ENCODE measurements at regions not wholly inside any gene's neighbourhood (a gene's known extent, or its start where the extent isn't known, plus 50 kb on each side); places are given as distances from the start of the nearest gene placed in this dataset.

DNA sequence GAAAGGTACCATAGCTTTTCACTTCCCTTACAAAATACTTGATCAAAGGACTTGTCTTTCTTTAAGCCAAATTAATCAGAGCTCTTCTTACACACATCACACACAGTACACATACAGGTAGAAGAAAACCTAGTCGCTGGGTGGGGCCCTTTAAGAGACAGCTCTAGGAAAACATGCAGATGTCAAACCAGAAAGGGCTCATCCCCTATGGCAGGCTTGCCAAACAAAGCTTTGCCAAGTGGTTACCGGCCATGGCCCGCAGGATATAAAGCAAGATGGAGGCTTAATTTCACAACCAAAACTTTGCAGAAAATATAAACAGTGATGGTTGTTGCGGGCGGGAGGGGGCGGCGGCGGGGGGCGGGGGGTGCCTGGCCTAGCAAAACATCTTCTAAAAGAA, 2156.0 kb upstream of the PIK3C3 start:
- DNase-seq (ENCODE audit: low read depth), result peak; percentile 30

- no peak for DNase-seq (ENCODE audit: low read depth)
Measured at GRCh38 chr18:39796393-39796792, 2158.6 kb upstream of the PIK3C3 start.

DNA sequence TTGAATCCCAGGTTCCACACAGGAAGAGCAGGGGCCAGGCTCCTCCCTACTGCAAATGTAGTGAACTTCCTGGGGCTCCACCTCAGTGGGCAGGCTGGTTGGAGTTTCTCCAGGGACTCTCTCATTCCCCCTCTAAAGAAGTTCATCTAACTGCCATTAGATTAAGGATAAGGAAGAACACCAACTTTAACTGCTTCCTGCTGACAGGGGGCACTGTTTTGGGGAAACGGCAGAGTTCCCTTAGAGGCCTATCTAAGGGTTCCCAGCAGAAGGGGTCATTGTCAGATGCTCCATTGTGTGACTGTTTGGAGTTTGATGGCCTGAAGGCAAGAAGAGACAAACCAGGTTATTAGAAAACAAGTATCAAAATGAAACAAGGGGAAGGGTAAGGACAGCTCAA, 2159.7 kb upstream of the PIK3C3 start:
- no peak for DNase-seq (ENCODE audit: low read depth)

GRCh38 chr18:39793609-39794008, 2161.4 kb upstream of the PIK3C3 start:
- no peak for DNase-seq (ENCODE audit: low read depth)

GRCh38 chr18:39788383-39788782, 2166.7 kb upstream of the PIK3C3 start:
- no peak for DNase-seq (ENCODE audit: low read depth)

- DNase-seq (ENCODE audit: low read depth), result no peak
Measured at GRCh38 chr18:39786477-39786876, 2168.6 kb upstream of the PIK3C3 start.

DNA sequence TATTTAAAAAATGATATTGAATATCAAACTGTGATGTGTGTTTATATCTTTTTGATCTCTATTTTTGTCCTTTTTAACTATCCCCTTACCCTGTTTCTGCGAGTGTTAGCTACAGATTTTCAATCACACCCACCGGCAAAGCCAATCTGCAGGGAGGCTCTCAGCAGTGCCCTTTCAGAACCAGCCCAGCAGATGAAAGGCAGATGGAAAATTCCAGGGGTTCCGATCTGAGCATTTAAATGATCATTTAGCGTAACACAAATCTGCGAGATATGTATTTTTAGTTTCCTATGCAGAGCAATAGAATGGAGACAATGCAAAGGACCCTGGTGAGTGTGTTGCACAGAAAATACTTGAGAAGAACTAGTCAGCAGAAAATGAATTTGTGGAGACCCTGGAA, 2170.5 kb upstream of the PIK3C3 start:
- no peak for DNase-seq (ENCODE audit: low read depth)

GRCh38 chr18:39781565-39781964, 2173.5 kb upstream of the PIK3C3 start:
- DNase-seq (ENCODE audit: low read depth), result no peak

- DNase-seq (ENCODE audit: low read depth), result no peak
Measured at GRCh38 chr18:39780774-39781173, 2174.3 kb upstream of the PIK3C3 start.

DNA sequence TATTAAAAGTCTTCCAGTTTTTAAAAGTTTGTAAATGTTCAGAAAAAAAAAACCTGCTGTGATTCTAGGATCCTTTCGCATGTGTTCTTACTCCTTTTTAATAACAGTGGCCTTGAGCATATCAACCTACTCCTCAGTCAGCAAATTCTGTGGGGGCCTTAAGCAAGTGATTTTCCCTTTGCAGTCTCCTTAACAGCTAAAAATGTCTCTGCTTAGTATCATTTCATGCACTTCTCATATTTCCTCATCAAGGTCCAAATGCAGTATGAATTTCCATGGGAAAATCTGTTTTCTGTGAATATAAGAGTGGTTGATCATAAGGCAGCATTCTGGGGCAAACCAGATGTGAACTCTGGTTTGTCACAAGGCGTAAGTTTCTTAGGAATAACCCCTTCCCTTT, 2175.1 kb upstream of the PIK3C3 start:
- DNase-seq (ENCODE audit: low read depth), result no peak

- no peak for DNase-seq (ENCODE audit: low read depth)
Measured at GRCh38 chr18:39776766-39777165, 2178.3 kb upstream of the PIK3C3 start.

- DNase-seq (ENCODE audit: low read depth), result no peak
Measured at GRCh38 chr18:39774957-39775598, 2180.0 kb upstream of the PIK3C3 start.

DNA sequence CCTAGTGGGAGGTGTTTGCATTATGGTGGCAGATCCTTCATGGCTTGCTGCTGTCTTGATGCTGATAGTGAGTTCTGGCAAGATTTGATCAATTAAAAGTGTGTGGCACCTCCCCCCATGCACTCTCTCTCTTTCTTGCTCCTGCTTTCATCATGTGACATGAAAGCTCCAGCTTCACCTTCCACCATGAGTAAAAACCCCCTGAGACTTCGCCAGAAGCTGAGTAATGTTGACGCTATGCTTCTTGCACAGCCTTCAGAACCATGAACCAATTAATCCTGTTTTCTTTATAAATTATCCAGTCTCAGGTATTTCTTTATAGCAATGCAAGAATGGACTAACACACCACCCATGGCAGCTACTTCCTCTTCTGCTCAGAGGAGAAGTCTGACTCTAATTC, 2181.4 kb upstream of the PIK3C3 start:
- peak; percentile 43 for DNase-seq (ENCODE audit: low read depth)

DNA sequence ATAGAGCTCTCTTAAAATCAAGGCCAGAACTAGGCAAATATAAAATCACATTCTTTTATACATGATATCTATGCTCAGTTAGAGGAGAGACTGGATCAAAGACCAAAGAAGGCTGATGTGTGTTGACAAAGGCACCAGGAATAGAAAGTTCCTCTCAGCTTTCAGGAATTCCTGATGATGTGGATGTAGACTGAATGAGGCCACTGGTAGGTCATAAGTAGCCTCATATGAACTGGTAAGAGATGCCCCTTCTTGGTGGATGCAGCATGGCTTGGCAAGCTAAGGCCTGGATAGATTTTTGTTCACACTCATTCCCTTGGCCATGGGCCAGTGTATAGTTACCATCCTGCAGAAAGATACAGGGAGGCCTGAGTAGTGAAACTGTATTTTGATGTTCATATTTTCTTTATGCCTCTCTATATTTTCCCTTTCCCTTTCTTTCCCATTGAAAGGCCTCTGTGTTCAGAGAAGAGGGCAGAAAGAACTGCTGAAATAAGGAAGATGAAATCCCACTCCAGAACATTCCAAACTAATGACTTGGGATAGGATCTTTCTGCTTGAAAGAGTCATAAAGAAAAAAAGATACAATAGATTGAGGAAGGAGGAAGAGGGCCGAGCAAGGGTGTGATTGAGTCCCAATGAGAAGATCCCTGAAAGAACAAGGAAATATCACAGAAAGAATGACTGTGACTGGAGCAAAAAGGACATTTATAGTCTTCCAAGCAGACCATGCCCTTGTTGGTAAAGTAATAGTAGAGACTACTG, 2182.7 kb upstream of the PIK3C3 start:
- no peak for DNase-seq (ENCODE audit: low read depth)

DNA sequence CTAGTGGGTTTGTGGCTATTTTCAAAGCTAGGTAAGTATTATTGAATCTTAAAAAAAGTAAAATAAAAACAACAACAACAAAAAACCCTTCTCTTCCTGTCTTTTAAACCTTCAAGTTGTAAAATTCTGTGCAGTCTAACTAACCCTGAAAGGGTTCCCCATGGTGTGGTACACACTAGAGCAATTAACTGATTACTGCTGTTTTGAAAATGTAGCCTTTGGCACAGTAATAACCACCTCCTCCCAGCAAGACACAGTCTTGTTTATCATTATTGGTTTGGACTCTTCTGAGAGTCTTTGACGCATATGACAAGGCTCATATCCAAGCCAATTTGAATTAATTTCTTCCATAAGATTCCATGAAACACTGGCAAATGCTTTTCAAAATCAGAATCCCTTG, 2184.6 kb upstream of the PIK3C3 start:
- DNase-seq (ENCODE audit: low read depth), result no peak

GRCh38 chr18:39764873-39765272, 2190.2 kb upstream of the PIK3C3 start:
- no peak for DNase-seq (ENCODE audit: low read depth)

DNA sequence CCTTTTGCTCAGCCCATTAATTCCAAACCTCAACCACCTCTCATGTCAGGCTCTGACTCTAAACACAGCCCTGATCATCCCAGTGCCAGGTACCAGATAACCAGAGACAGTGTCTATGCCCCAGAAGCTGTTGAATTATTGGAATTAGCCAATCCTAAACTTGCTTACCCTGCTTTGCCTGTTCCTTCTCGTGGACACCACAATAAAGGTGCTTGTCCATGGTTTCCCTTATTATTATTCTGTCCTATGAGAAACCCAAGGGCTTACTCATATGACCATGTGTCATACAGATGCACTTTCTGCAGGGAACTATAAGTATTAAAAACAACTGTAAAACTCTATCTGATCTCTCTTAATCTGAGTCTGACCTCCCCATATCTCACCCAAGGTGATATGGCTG, 2193.8 kb upstream of the PIK3C3 start:
- no peak for DNase-seq (ENCODE audit: low read depth)

GRCh38 chr18:39759926-39760325, 2194.3 kb upstream of the CELF4 start:
- no peak for DNase-seq (ENCODE audit: low read depth)

GRCh38 chr18:39753178-39753577, 2187.6 kb upstream of the CELF4 start:
- DNase-seq (ENCODE audit: low read depth), result no peak

DNA sequence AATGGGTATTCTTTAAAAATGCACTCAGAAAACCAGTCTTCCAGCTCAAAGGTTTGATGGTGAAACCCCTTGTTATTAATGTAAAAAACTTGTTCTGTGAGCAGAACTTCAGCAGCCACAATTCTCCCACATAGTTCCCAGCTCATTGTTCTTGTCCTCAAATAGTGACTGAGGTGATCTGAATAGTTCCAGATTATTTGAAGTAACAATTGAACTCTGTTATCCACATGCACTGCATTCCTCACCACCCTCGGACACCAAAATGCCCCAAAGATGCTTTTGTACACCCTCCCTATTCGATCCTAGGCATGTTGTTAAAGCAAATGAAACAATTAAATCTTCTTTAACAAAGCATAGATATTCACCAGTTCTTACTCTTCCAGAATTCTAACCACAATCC, 2186.8 kb upstream of the CELF4 start:
- no peak for DNase-seq (ENCODE audit: low read depth)

GRCh38 chr18:39751921-39752320, 2186.3 kb upstream of the CELF4 start:
- DNase-seq (ENCODE audit: low read depth), result no peak

DNA sequence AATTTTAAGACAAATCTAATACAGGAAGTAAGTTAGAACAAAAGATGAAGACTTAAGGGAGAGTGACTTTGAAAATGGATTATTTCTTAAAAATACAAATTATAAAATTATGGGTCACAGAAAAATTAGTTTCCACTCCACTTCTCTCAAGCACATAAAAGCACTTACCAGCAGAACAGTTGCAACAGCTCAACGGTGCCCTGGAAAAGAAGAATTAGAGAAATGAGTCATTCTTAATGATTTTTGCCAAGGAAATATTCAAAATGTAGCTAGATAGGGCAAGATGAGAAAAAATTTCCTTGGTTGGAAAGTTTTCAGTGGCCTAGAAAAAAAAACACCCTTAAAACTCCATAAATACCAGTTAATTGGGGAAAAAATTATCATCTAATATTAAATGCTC, 2185.6 kb upstream of the CELF4 start:
- no peak for DNase-seq (ENCODE audit: low read depth)

DNA sequence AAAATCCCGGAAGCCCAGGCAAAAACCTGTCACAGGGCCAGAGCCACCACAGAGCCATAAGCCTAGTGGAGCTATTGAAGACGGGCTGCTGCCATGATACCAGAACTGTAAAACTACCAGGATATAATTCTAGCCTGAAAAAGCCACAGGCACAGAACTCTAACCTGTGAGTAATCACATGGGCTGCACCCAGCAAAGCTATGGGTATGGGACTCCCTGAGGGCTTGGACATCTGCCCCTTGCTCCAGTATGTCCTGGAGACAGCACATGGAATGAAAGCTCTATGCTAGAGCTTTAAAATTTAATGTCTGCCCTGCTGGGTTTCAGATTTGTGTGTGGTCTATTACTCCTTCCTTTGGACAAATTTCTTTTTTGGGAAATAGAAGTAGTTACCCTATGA, 2183.6 kb upstream of the CELF4 start:
- no peak for DNase-seq (ENCODE audit: low read depth)

GRCh38 chr18:39748727-39749126, 2183.1 kb upstream of the CELF4 start:
- no peak for DNase-seq (ENCODE audit: low read depth)
